ENCODE measurements at regions not wholly inside any gene's neighbourhood (a gene's known extent, or its start where the extent isn't known, plus 50 kb on each side); places are given as distances from the start of the nearest gene placed in this dataset.

DNA sequence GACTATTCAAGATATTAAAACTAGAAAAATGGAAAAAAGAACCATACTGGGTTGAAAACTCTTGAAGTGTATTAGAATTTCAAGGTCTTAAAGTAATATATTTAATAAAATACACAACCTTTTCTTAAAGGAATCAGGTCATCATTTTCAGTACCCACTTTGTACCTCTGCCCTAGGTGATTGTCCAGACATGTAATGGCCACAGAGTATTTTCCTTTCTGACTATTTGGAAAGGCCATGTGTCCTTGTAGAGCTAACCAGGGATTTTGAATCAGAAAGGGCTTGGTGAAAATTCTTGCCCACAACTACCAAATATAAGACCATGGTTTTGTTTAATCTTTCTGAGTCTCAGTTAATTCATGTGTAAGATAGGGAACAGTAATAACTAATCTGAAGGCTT lies 91.4 kb upstream of the MLIP start:
- Histone ChIP-seq H2AFZ (ENCODE audit: low read depth, low read length, severe bottlenecking) (no peak overlapping the region), H3K27me3 (ENCODE audit: low read length) (no peaks in the 10 kb centered on the region), H3K9me3 (ENCODE audit: insufficient read depth, low read length) (no peaks in the 10 kb centered on the region), H3K4me3 (ENCODE audit: insufficient read depth, low read length, poor library complexity, severe bottlenecking) (no peak overlapping the region), H3K79me2 (ENCODE audit: insufficient read depth, low read length) (no peaks in the 10 kb centered on the region), H4K20me1 (ENCODE audit: low read depth, low read length) (no peaks in the 10 kb centered on the region), H3K4me2 (ENCODE audit: low read depth, low read length, poor library complexity, severe bottlenecking) (no peak overlapping the region), H3K36me3 (ENCODE audit: low read length) (no peaks in the 10 kb centered on the region), H3F3A (ENCODE audit: insufficient read depth) (no peaks in the 10 kb centered on the region), H3K9me2 (replicated peaks; ENCODE audit: insufficient read depth, low read length) (no peaks in the 10 kb centered on the region), H3K27ac (ENCODE audit: low read depth, low read length) (no peak overlapping the region), H3K9ac (ENCODE audit: low read length) (no peak overlapping the region)
- TF ChIP-seq, protein P1, sequence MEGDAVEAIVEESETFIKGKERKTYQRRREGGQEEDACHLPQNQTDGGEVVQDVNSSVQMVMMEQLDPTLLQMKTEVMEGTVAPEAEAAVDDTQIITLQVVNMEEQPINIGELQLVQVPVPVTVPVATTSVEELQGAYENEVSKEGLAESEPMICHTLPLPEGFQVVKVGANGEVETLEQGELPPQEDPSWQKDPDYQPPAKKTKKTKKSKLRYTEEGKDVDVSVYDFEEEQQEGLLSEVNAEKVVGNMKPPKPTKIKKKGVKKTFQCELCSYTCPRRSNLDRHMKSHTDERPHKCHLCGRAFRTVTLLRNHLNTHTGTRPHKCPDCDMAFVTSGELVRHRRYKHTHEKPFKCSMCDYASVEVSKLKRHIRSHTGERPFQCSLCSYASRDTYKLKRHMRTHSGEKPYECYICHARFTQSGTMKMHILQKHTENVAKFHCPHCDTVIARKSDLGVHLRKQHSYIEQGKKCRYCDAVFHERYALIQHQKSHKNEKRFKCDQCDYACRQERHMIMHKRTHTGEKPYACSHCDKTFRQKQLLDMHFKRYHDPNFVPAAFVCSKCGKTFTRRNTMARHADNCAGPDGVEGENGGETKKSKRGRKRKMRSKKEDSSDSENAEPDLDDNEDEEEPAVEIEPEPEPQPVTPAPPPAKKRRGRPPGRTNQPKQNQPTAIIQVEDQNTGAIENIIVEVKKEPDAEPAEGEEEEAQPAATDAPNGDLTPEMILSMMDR (IDR thresholded peaks at IDR 0.05; ENCODE audit: insufficient read depth, low read length, poor library complexity, severe bottlenecking) = no peak
- TF ChIP-seq EZH2phosphoT487 (conservative IDR thresholded peaks at IDR 0.05; ENCODE audit: low read length) = no peak

DNA sequence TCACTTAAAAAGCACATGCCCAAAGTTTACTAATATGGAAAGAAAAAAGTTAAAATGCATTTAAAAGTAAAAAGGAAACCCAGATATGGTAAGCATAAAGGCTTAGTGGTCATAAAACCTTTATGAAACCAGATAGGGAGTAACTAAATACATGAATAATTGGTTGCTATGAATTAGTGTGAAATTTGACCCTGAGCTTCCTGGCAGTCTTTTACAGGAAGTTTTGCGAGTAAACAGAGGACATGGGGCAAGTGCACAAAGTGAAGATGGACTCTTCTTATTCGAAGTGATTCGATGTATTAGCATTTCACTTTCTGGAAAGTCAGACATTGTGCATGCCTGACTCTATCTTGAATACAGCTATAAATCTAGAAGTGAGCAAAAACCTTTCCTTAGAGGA lies 90.9 kb upstream of the MLIP start:
- H3K79me2 ChIP-seq (ENCODE audit: insufficient read depth, low read length) = no peaks in the 10 kb centered on the region
- TF ChIP-seq, protein P1 (IDR thresholded peaks at IDR 0.05; ENCODE audit: insufficient read depth, low read length, poor library complexity, severe bottlenecking) = no peak
- TF ChIP-seq EZH2phosphoT487 (conservative IDR thresholded peaks at IDR 0.05; ENCODE audit: low read length) = no peak
- no peaks in the 10 kb centered on the region for H3F3A ChIP-seq (ENCODE audit: insufficient read depth)
- no peak overlapping the region for H2AFZ ChIP-seq (ENCODE audit: low read depth, low read length, severe bottlenecking)
- H4K20me1 ChIP-seq (ENCODE audit: low read depth, low read length) = no peaks in the 10 kb centered on the region
- H3K36me3 ChIP-seq (ENCODE audit: low read length) = no peaks in the 10 kb centered on the region
- no peak overlapping the region for H3K4me3 ChIP-seq (ENCODE audit: insufficient read depth, low read length, poor library complexity, severe bottlenecking)
- H3K27ac ChIP-seq (ENCODE audit: low read depth, low read length) = no peak overlapping the region
- H3K27me3 ChIP-seq (ENCODE audit: low read length) = no peaks in the 10 kb centered on the region
- no peak overlapping the region for H3K9ac ChIP-seq (ENCODE audit: low read length)
- no peaks in the 10 kb centered on the region for H3K9me2 ChIP-seq (replicated peaks; ENCODE audit: insufficient read depth, low read length)
- H3K9me3 ChIP-seq (ENCODE audit: insufficient read depth, low read length) = no peaks in the 10 kb centered on the region
- H3K4me2 ChIP-seq (ENCODE audit: low read depth, low read length, poor library complexity, severe bottlenecking) = no peak overlapping the region

DNA sequence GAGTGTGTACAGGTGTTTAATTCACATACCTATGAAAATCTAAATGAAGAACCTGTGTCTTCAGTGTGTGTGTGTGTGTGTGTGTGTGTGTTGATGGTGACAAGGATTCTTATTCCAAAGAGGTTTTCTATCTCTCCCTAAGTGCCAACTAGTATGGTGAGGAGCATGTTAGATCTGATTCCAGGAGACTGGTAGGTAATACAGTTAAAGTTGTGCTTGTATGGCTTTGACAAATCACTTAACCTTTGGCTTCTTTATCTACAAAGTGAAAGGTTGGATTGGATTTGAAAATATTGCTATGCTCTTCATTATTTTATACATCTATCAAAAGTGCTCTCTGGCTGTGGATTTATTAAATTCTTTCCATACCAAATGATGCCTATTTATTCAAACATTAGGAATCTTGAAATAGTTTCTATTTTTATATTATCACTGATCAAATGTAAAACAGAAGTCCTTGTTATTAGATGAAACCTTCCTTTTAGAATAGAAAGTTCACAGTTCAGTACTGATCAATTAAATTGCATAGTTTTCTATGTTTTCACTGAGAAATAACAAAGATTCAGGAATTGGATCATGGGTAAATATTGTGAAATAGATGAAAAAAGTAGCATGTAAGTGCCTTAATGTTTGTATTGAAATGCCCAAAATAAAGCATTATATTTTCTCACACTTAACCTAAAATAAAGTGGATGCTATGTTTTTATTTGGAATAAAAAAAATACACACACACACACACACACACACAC lies 84.4 kb upstream of the MLIP start:
- no peaks in the 10 kb centered on the region for H3F3A ChIP-seq (ENCODE audit: insufficient read depth)
- no peak overlapping the region for H2AFZ ChIP-seq (ENCODE audit: low read depth, low read length, severe bottlenecking)
- H3K4me2 ChIP-seq (ENCODE audit: low read depth, low read length, poor library complexity, severe bottlenecking) = no peak overlapping the region
- no peaks in the 10 kb centered on the region for H3K27me3 ChIP-seq (ENCODE audit: low read length)
- H3K27ac ChIP-seq (ENCODE audit: low read depth, low read length) = no peak overlapping the region
- H3K36me3 ChIP-seq (ENCODE audit: low read length) = no peaks in the 10 kb centered on the region
- no peaks in the 10 kb centered on the region for H3K9me3 ChIP-seq (ENCODE audit: insufficient read depth, low read length)
- TF ChIP-seq, protein P1 (IDR thresholded peaks at IDR 0.05; ENCODE audit: insufficient read depth, low read length, poor library complexity, severe bottlenecking) = no peak
- no peak for TF ChIP-seq EZH2phosphoT487 (conservative IDR thresholded peaks at IDR 0.05; ENCODE audit: low read length)
- H3K4me3 ChIP-seq (ENCODE audit: insufficient read depth, low read length, poor library complexity, severe bottlenecking) = no peak overlapping the region
- H4K20me1 ChIP-seq (ENCODE audit: low read depth, low read length) = no peaks in the 10 kb centered on the region
- H3K79me2 ChIP-seq (ENCODE audit: insufficient read depth, low read length) = no peaks in the 10 kb centered on the region
- H3K9ac ChIP-seq (ENCODE audit: low read length) = no peak overlapping the region
- no peaks in the 10 kb centered on the region for H3K9me2 ChIP-seq (replicated peaks; ENCODE audit: insufficient read depth, low read length)
